ENCODE measurements at regions not wholly inside any gene's neighbourhood (a gene's known extent, or its start where the extent isn't known, plus 50 kb on each side); places are given as distances from the start of the nearest gene placed in this dataset.
"Not testable (repeated sequence)": the region's sequence is repeated elsewhere in the genome, so short reads cannot be mapped to it uniquely, and the experiment has no call there.

DNA sequence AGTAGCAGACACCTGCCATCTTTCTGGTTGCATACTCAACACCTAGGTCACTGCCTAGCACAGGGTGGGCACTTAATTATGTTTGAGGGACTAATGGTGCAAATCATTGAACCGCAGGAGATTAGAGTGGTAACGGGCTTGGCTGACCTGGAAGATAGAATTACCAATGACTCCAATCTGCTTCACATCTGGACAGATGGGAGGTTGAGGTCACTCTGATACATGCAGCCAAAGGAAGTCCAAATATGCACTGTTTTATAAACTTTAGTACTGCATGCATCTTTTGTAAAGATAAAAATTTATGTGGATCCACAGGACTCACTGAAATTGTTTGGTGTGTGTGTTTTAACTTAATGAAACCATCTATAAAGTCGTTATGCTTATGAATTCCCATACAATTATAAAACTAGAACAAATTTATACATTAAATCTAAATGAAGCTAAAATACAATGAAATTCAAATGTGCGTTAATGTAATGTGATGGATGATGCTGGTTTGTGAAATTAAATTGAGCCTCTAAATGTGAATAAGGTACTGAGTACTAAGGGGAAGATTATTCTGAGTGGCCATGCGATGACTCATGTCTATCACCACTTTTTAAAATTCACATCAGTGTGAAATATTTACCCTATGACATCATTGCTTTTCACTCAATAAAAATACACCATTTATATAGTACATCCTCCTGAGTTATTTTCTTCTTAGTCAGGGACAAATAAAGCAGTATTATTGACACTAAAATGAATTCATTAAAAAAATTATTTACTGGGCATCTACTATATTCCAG lies 224.7 kb upstream of the FAM78B start:
- no peak for DNase-seq (ENCODE audit: low spot score)

DNA sequence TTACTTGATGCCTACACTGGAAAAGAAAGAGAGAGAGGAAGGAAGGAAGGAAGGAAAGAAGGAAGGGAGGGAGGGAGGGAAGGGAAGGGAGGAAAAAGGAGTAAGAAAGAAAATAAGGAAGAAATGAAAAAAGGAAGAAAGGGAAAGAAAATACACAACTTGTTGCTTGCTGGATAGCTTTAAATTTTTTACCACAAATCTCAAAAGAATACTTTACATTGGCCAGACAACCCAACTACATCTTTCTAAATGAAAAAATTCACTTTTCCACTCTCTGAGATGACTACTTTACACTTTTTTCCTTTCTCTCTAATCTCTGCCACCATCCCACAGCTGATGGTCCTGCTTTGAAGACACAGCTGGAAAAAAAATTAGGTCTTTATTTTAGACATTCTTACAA lies 228.9 kb upstream of the FAM78B start:
- no peak for DNase-seq (ENCODE audit: low spot score)

DNA sequence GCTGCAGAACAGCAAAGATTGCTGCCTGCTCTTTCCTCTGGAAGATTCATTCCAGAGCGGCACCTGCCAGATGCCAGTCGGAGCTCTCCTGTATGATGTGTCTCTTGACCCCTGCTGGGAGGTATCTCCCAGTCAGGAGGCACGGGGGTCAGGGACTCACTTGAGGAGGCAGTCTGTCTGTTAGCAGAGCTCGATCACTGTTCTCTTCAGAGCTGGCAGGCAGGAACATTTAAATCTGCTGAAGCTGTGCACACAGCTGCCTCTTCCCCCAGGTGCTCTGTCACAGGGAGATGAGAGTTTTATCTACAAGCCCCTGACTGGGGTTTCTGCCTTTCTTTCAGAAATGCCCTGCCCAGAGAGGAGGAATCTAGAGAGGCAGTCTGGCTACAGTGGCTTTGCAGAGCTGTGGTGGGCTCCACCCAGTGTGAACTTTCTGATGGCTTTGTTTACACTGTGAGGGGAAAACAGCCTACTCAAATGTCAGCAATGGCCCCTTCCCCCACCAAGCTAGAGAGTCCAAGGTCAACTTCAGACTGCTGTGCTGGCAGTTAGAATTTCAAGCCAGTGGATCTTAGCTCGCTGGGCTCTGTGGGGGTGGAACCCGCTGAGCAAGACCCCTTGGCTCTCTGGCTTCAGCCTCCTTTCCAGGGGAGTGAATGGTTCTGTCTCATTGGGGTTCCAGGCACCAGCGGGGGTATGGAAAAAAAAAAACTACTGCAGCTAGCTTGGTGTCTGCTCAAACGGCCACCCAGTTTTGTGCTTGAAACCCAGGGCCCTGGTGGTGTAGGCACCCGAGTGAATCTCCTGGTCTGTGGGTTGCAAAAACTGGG lies 242.7 kb upstream of the FAM78B start:
- DNase-seq (ENCODE audit: low spot score), result not testable (repeated sequence)

- DNase-seq (ENCODE audit: low spot score), result no peak
Observed at GRCh38 chr1:166410083-166410385, 243.2 kb upstream of the FAM78B start.

- not testable (repeated sequence) for DNase-seq (ENCODE audit: low spot score)
Observed at GRCh38 chr1:166416831-166417230, 250.0 kb upstream of the FAM78B start.

- DNase-seq (ENCODE audit: low spot score), result no peak
Observed at GRCh38 chr1:166418344-166418933, 251.6 kb upstream of the FAM78B start.

DNA sequence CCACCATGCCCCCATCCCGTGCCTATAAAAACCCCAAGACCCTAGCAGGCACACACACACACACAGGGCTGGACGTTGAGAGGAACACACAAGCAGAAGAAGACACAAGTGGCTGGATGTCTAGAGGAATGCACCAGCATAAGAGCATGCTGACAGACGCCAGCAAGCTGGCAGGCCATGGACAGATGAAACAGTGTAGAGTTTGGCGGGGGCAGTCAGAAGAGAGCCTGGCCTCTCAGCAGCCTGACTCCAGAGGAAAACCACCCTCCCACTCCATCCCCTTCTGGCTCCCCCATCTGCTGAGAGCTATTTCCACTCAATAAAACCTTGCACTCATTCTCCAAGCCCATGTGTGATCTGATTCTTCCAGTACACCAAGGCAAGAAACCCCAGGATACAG lies 255.8 kb upstream of the FAM78B start:
- not testable (repeated sequence) for DNase-seq (ENCODE audit: low spot score)

- DNase-seq (ENCODE audit: low spot score), result no peak
Observed at GRCh38 chr1:166432655-166433054, 265.9 kb upstream of the FAM78B start.

DNA sequence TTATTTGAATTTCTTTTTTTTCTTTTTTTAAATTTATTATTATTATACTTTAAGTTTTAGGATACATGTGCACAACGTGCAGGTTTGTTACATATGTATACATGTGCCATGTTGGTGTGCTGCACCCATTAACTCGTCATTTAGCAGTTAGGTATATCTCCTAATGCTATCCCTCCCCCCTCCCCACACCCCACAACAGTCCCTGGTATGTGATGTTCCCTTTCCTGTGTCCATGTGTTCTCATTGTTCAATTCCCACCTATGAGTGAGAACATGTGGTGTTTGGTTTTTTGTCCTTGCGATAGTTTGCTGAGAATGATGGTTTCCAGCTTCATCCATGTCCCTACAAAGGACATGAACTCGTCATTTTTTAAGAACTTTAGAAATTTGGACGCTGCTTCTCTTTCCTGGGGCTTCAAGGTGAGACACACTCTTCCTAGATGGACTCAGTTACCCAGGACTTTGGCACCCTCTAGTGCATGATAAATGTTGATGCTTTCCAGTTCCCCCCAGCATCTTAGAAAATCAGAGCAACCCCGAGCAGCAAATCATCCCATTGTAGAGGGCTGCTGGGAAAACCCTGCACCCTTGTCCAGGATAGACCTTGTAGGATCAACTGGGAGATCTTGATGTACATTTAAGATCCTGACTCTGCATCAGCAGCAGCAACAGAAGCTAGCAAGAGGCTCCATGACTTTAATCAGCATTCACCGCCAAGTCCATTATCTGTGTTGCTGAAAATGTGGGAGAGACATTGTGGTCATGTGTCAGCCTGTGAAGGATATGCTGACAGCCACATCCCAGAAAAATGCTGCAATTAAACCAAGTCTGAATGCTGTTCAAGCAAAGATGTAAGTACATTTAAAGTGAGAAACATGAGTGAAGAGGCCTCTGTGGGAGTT lies 266.9 kb upstream of the FAM78B start:
- peak; percentile 57 for DNase-seq (ENCODE audit: low spot score)

DNA sequence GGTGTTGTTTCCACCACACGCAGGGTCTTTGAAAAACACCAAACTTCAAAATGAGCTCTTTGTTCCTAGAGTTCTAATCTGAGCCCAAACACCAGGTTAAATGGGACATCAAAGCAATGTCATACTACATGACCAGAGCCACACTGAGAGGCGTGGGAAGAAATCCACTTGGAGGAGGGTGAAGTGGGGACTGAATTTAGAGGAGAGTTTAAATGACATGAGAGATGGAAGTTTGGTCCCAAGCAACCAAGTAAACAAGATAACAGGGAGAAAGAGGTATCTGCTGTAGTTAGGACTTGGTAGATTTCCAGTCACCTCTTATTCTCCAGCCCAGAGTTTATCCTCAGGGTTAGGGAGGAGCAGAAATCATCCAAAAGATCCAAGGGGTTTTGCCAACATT lies 290.9 kb upstream of the FAM78B start:
- no peak for DNase-seq (ENCODE audit: low spot score)

GRCh38 chr1:166464333-166464732 lies 297.5 kb upstream of the FAM78B start:
- DNase-seq (ENCODE audit: low spot score), result no peak

DNA sequence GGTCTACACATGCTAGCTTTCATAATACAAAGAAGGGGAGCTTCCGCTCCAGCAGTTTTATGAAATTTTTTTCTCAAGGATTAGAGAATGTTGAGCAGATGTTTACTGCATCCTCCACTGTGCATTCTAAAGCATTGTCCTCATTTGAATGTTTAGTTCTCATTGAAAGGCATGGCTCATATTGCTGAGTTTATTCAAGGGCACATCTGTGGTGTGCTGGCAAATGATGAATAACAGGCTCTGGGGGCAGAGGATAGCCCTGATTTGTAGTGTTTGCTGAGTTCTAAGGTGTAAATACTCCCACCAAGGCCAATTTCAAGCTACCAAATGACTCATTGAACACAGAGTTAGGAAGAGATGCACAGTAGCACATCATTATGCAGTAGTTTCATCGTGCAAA lies 303.2 kb upstream of the FAM78B start:
- DNase-seq (ENCODE audit: low spot score), result no peak

DNA sequence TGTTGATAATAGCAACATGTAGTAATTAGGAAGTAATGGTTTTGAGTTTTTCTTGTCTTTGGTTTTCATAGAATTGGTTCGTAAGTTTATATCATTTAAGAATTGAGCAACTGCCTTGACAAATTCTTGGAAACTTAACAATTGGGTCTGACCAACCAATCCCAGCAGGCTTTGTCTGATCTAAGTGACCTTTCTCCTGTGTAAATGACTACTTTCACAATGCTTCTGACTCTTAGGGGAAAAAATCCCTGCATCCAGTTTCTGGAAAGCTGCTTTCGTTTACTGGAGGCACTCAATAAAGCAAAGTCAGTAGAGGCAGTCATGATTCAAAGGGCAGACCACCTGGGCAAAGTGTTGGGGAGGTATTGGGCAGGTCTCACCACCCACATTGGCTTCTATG lies 303.6 kb upstream of the FAM78B start:
- DNase-seq (ENCODE audit: low spot score), result no peak

GRCh38 chr1:166471359-166471758 lies 304.6 kb upstream of the FAM78B start:
- no peak for DNase-seq (ENCODE audit: low spot score)

DNA sequence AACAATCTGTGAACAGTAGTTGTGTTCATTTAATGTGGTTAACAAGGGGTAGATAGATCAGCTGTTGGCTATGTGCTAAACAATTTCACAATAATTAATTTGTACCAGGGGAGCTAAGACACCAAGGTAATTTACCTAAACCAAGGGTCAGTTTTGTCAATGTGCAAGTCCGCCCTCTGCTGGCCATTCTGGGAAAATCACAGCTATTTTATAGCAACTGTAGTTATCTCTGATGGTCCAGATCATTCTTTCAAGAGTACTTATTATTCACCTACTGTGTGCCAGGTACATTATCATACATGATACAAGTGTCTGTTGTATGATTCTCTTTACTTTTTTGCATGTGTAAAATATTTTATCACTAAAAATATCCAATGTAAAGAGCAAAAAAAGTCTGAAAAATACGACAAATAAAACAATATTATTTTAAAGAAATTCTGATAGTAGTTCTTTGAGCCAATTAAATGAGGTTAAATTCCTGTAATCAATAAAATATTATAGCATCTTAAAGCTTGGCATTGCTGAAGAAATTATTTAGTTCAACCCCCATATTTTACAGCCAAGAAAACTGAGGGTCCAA lies 312.3 kb upstream of the FAM78B start:
- peak; percentile 70 for DNase-seq (ENCODE audit: low spot score)

DNA sequence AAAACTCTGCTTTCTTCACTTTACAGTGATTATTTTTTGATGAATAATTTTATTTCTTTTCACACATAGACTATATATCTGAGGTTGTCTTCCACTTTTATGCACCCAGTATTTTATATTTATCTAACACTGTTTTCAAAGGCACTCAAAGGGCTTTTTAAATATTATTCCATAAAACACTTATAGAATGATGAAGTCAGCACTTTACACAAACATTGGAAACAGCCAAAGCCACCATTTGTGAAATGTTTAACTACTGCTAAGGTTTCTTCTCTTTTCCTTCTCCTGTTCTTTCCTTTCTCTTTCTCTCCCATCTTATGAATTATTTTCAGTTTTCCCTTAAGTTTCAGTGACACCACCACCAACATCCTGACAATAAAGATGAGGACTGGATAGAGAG lies 317.7 kb upstream of the FAM78B start:
- no peak for DNase-seq (ENCODE audit: low spot score)

DNA sequence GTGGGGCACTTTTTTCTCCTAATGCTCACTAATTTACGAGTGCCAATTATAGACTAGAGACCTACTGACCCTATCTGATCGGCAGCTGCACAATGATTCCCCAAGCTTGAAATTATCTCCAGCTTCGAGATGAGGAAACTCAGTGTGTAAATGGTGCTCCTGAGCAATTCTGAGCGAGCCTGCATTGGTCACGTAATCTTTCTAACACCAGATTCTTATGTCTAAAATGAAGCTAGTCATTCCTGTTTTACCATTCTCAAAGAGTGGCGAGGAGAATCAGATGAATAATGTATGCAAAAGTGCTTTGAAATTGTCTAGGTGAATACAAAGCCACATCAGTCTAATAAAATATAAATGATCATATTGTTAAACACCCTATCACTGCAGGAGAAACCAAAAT lies 318.1 kb upstream of the FAM78B start:
- no peak for DNase-seq (ENCODE audit: low spot score)

GRCh38 chr1:166485620-166486019 lies 318.8 kb upstream of the FAM78B start:
- no peak for DNase-seq (ENCODE audit: low spot score)

DNA sequence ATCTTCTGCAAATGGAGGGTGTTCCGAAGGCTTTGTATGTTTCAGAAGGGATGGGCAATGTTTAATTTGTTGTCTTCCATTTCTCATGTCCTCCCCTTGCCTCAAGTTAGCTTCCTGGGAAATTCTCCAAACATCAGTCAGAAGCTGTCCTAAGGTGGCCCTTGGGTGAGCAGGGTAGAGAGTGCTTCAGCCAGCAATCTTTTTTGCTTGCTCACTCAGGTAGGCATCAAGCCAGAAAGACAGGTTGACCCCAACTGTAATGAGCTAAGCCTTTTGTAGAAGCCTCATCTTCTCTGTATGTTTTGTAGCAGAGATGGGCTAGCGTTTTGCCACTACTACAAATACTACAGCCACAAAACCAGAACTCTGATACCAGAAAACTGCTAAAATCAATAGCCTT lies 321.5 kb upstream of the FAM78B start:
- no peak for DNase-seq (ENCODE audit: low spot score)

GRCh38 chr1:166489356-166489669 lies 322.5 kb upstream of the FAM78B start:
- no peak for DNase-seq (ENCODE audit: low spot score)

DNA sequence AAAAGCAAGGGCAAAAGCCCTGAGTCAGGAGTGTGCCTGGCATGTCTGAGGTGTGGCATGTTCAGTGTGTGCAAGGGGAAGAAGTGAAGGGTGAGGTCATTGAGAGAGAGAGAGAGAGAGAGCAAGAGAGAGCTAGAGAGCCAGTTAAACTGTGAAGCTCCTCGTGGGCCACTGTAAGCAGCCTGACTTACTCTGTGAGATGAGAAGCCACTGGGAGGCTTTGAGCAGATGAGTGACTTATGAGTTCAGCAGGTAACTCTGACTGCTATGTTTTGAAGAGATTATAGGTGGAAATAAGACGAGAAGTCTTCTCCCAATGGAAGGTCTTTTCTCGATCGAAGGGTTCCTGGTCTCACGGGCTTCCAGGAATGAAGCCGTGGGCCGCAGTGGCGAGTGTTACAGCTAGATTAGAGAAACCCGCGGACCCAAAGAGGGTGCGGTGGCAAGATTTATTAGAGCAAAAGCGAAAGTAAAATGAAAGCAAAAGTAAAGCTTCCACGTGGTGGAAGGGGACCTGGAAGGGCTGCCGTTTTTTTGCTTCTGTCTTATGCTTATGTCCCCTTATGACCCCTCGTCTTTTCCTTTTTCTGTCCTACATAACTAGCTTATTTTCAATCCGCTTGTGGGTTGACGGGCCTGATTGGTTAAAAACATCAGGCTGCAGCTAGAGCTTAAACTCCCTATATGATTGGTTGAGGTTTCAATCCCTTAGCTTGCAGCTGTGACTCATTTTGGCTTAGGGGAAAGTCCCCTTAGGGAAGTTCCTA lies 323.1 kb upstream of the FAM78B start:
- DNase-seq (ENCODE audit: low spot score), result peak; percentile 53
